ENCODE measurements at regions not wholly inside any gene's neighbourhood (a gene's known extent, or its start where the extent isn't known, plus 50 kb on each side); places are given as distances from the start of the nearest gene placed in this dataset.
"Not testable (repeated sequence)": the region's sequence is repeated elsewhere in the genome, so short reads cannot be mapped to it uniquely, and the experiment has no call there.

DNA sequence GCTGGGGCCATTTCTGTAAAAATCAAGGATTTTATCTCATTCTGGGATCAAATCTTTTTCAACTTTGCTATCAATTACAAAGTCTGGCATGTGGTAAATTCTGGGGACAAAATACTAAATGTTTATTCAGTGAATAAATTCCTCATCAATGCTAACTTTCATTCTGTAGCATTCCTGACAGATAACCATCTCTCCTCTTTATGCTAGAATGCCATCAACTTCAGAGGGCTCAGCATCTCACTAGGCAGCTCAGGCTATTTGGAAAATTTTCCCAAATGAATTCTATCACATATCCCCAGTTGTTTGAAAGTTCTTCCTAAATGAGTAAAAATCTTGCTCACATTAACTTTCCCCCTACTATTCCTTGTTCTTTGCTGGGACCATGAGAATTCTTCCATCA is 163.0 kb upstream of the DAB1 start:
- no peak overlapping the region for H3K4me3 Mint-ChIP-seq (ENCODE audit: unreplicated experiment)
- H3K4me1 Mint-ChIP-seq (ENCODE audit: low read depth) = no peaks in the 10 kb centered on the region
- peaks cover 10% of the 10 kb centered on the region for H3K27me3 Mint-ChIP-seq (ENCODE audit: low read depth)
- no peaks in the 10 kb centered on the region for H3K9me3 Mint-ChIP-seq (ENCODE audit: low read depth)
- no peaks in the 10 kb centered on the region for H3K36me3 Mint-ChIP-seq (ENCODE audit: low read depth)
- TF ChIP-seq, protein P1, sequence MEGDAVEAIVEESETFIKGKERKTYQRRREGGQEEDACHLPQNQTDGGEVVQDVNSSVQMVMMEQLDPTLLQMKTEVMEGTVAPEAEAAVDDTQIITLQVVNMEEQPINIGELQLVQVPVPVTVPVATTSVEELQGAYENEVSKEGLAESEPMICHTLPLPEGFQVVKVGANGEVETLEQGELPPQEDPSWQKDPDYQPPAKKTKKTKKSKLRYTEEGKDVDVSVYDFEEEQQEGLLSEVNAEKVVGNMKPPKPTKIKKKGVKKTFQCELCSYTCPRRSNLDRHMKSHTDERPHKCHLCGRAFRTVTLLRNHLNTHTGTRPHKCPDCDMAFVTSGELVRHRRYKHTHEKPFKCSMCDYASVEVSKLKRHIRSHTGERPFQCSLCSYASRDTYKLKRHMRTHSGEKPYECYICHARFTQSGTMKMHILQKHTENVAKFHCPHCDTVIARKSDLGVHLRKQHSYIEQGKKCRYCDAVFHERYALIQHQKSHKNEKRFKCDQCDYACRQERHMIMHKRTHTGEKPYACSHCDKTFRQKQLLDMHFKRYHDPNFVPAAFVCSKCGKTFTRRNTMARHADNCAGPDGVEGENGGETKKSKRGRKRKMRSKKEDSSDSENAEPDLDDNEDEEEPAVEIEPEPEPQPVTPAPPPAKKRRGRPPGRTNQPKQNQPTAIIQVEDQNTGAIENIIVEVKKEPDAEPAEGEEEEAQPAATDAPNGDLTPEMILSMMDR (IDR thresholded peaks at IDR 0.05) = no peak
- H3K27ac Mint-ChIP-seq (ENCODE audit: unreplicated experiment) = no peak overlapping the region
- no peak for DNase-seq (ENCODE audit: low spot score)

DNA sequence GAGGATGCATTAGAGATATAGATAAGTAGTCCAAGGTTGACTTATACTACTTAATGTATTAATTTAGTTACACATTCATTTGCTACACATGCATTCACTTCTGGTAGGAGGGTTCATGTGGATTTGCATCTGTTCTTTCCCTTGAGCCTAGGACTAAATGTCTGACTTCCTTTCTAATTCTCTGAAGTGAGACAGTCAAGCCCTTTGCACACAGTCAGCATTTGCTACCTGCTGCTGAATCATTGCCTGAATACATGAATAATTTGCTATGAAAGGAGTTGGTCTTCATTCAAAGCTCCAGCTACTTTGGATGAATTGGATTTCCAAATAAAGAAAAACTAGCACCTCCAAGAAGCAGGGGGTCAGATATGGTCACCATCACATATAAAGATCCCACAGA is 154.8 kb upstream of the DAB1 start:
- Mint-ChIP-seq H3K9me3 (ENCODE audit: low read depth) (no peaks in the 10 kb centered on the region), H3K27ac (ENCODE audit: unreplicated experiment) (no peak overlapping the region), H3K4me1 (ENCODE audit: low read depth) (no peaks in the 10 kb centered on the region), H3K36me3 (ENCODE audit: low read depth) (no peaks in the 10 kb centered on the region), H3K27me3 (ENCODE audit: low read depth) (peaks cover 2% of the 10 kb centered on the region), H3K4me3 (ENCODE audit: unreplicated experiment) (no peak overlapping the region)
- no peak for DNase-seq (ENCODE audit: low spot score)
- TF ChIP-seq, protein P1 (IDR thresholded peaks at IDR 0.05) = no peak

DNA sequence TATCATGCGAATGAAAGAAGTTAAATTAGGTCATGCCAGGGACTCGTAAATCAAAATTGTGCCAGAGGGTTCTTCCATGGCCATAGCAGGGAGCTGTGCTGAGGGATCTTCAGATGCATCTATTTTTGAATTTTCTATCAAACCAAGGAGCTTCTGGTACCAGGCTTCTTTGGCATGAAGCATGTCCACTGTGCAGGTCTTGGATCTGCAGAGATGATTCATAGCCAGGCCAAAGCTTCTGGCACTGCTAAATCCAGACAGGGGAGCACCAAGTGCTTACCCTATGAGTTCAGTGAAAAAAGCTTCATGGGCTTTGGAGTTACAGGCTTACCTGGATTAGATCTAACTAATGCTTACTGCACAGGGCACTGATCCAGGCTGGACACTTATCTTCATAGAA is 154.2 kb upstream of the DAB1 start:
- Mint-ChIP-seq H3K36me3 (ENCODE audit: low read depth) (no peaks in the 10 kb centered on the region), H3K4me1 (ENCODE audit: low read depth) (no peaks in the 10 kb centered on the region), H3K27ac (ENCODE audit: unreplicated experiment) (no peak overlapping the region), H3K9me3 (ENCODE audit: low read depth) (no peaks in the 10 kb centered on the region), H3K4me3 (ENCODE audit: unreplicated experiment) (no peak overlapping the region), H3K27me3 (ENCODE audit: low read depth) (peaks cover 2% of the 10 kb centered on the region)
- no peak for DNase-seq (ENCODE audit: low spot score)
- TF ChIP-seq, protein P1 (IDR thresholded peaks at IDR 0.05) = no peak

DNA sequence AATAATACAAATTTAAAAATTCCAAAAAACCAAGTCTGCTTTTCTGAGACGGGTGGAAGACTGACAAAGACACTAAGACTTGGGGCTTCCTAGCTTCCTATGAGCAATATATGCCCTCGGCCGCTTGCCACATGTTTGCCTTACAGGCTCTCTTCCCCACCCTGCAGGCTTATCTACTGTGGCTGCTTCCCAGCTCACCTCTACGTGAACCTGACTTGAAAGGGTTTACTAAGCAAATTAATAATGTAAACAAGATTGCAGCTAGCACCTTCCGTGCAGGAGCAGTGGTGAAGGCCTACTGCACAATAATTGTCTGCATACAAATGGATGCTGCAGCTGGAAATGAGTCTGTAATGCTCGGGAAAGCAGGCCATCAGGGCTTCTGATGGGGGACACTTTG is 152.9 kb upstream of the DAB1 start:
- no peaks in the 10 kb centered on the region for H3K36me3 Mint-ChIP-seq (ENCODE audit: low read depth)
- H3K27ac Mint-ChIP-seq (ENCODE audit: unreplicated experiment) = no peak overlapping the region
- no peak overlapping the region for H3K4me3 Mint-ChIP-seq (ENCODE audit: unreplicated experiment)
- DNase-seq (ENCODE audit: low spot score) = no peak
- TF ChIP-seq, protein P1 (IDR thresholded peaks at IDR 0.05) = no peak
- H3K4me1 Mint-ChIP-seq (ENCODE audit: low read depth) = no peaks in the 10 kb centered on the region
- peaks cover 2% of the 10 kb centered on the region for H3K27me3 Mint-ChIP-seq (ENCODE audit: low read depth)
- H3K9me3 Mint-ChIP-seq (ENCODE audit: low read depth) = no peaks in the 10 kb centered on the region

DNA sequence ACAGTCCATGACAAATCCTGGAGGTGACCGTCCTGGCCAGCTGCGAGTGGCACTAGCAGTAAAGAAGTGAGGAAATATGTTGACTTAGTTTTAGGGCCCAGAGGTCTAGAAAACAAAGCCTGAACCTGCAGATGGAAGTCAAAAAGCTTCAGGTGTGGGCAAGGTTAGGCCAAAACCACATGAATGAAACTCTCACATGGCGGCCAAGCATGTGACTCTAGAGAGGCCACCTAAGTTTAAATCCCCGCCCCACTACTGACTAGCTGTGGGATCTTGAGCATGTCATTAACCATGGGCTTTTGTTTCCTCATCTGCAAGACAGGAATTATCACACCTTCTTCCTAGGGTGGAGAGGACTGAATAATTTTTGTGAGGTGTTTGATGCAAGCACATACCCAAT is 148.2 kb upstream of the DAB1 start:
- Mint-ChIP-seq H3K36me3 (ENCODE audit: low read depth) (peaks cover 2% of the 10 kb centered on the region), H3K9me3 (ENCODE audit: low read depth) (peaks cover 13% of the 10 kb centered on the region), H3K4me1 (ENCODE audit: low read depth) (no peaks in the 10 kb centered on the region), H3K27me3 (ENCODE audit: low read depth) (peaks cover 5% of the 10 kb centered on the region), H3K4me3 (ENCODE audit: unreplicated experiment) (no peak overlapping the region), H3K27ac (ENCODE audit: unreplicated experiment) (no peak overlapping the region)
- DNase-seq (ENCODE audit: low spot score) = no peak
- TF ChIP-seq, protein P1 (IDR thresholded peaks at IDR 0.05) = no peak

DNA sequence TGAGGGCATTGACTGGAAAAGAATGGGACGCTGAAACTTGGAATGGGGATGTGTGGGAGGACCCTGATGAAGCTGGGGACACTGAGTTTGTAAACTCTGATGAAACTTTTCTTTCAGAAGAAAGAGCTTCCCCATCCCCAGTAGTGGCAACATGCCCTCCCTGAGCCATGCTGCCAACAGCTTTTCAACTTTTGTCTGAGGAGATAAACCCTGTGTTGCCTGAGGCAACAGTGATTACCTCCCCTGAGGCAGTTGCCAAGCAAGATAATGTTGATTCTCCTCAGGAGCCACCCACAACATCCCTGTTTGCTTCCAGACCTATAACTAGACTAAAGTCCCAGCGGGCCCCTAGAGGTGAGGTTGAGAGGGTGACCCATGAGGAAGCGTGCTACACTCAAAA is 134.2 kb upstream of the DAB1 start:
- H3K9me3 Mint-ChIP-seq (ENCODE audit: low read depth); H3K4me1 Mint-ChIP-seq (ENCODE audit: low read depth); H3K36me3 Mint-ChIP-seq (ENCODE audit: low read depth); H3K27ac Mint-ChIP-seq (ENCODE audit: unreplicated experiment); H3K4me3 Mint-ChIP-seq (ENCODE audit: unreplicated experiment); H3K27me3 Mint-ChIP-seq (ENCODE audit: low read depth); DNase-seq (ENCODE audit: low spot score): not testable (repeated sequence)

All from chondrocyte (in vitro differentiated cells).